H9 (cell line): ENCODE measurements at regions not wholly inside any gene's neighbourhood (a gene's known extent, or its start where the extent isn't known, plus 50 kb on each side); places are given as distances from the start of the nearest gene placed in this dataset.

Source experiments
- DNase-seq: peaks from one replicate; pipeline ENCODE4 v3.0.0-alpha.2; 2017
- H2AFZ ChIP-seq: one replicate; pipeline ENCODE4 v1.6.1; 2013; ENCODE audit warnings: mild to moderate bottlenecking, low read length, control low read depth, moderate library complexity
- H2AK5ac ChIP-seq: 2 replicates; pipeline ENCODE4 v1.6.1; 2013; ENCODE audit warnings: low read length, control low read depth, mixed read lengths; ENCODE audit not compliant: insufficient read length
- H2BK120ac ChIP-seq: one replicate; pipeline ENCODE4 v1.6.1; 2013; ENCODE audit warnings: low read depth, mild to moderate bottlenecking, low read length, control low read depth, inconsistent platforms; ENCODE audit not compliant: poor library complexity, severe bottlenecking
- H2BK12ac ChIP-seq: 2 replicates; pipeline ENCODE4 v1.6.1; 2013; ENCODE audit warnings: low read length, control low read depth, mixed read lengths, low read depth; ENCODE audit not compliant: insufficient read length
- H2BK15ac ChIP-seq: 2 replicates; pipeline ENCODE4 v1.6.1; 2013; ENCODE audit warnings: low read depth, low read length, control low read depth
- H2BK20ac ChIP-seq: one replicate; pipeline ENCODE4 v1.6.1; 2013; ENCODE audit warnings: low read depth, mild to moderate bottlenecking, low read length, control low read depth, inconsistent platforms; ENCODE audit not compliant: poor library complexity, severe bottlenecking
- H2BK5ac ChIP-seq: 2 replicates; pipeline ENCODE4 v1.6.1; 2013; ENCODE audit warnings: low read length, control low read depth, mixed read lengths; ENCODE audit not compliant: insufficient read length
- H3K14ac ChIP-seq: 2 replicates; pipeline ENCODE4 v1.6.1; 2013; ENCODE audit warnings: low read length, control low read depth; ENCODE audit not compliant: insufficient read depth
- H3K18ac ChIP-seq: 2 replicates; pipeline ENCODE4 v1.6.1; 2013; ENCODE audit warnings: low read depth, mild to moderate bottlenecking, mixed read lengths, low read length, control low read depth; ENCODE audit not compliant: insufficient read length
- H3K23ac ChIP-seq: 2 replicates; pipeline ENCODE4 v1.6.1; 2013; ENCODE audit warnings: low read length, control low read depth, mixed read lengths, low read depth; ENCODE audit not compliant: insufficient read length
- H3K23me2 ChIP-seq: 2 replicates; pipeline ENCODE4 v1.6.1; 2013; ENCODE audit warnings: low read depth, mild to moderate bottlenecking, mixed read lengths, low read length, control low read depth; ENCODE audit not compliant: insufficient read length, poor library complexity, severe bottlenecking
- H3K27ac ChIP-seq: 2 replicates; pipeline ENCODE4 v1.5.1; 2013; ENCODE audit warnings: low read length, control low read depth, mixed read lengths, low read depth; ENCODE audit not compliant: insufficient read length
- H3K27me3 ChIP-seq: 2 replicates; pipeline ENCODE4 v1.6.1; 2013; ENCODE audit warnings: low read length, control low read depth, inconsistent platforms; ENCODE audit not compliant: insufficient read depth
- H3K4ac ChIP-seq: 2 replicates; pipeline ENCODE4 v1.6.1; 2013; ENCODE audit warnings: low read depth, mild to moderate bottlenecking, control low read depth, inconsistent platforms, low read length, moderate library complexity
- H3K4me1 ChIP-seq: 2 replicates; pipeline ENCODE4 v1.6.1; 2013; ENCODE audit warnings: low read length, control low read depth, inconsistent platforms; ENCODE audit not compliant: insufficient read depth
- H3K4me2 ChIP-seq: 2 replicates; pipeline ENCODE4 v1.6.1; 2013; ENCODE audit warnings: low read length, control low read depth, mixed read lengths; ENCODE audit not compliant: insufficient read length, insufficient read depth
- H3K56ac ChIP-seq: 2 replicates; pipeline ENCODE4 v1.6.1; 2013; ENCODE audit warnings: low read depth, mild to moderate bottlenecking, mixed read lengths, low read length, control low read depth; ENCODE audit not compliant: insufficient read length
- H3K79me1 ChIP-seq: 2 replicates; pipeline ENCODE4 v1.6.1; 2013; ENCODE audit warnings: low read depth, mild to moderate bottlenecking, moderate library complexity, low read length, control low read depth, inconsistent platforms; ENCODE audit not compliant: insufficient read depth, poor library complexity, severe bottlenecking
- H3K79me2 ChIP-seq: 2 replicates; pipeline ENCODE4 v1.6.1; 2013; ENCODE audit warnings: low read length, control low read depth, inconsistent platforms; ENCODE audit not compliant: insufficient read depth
- H3K9ac ChIP-seq: 2 replicates; pipeline ENCODE4 v1.6.1; 2013; ENCODE audit warnings: low read length, control low read depth, mixed read lengths; ENCODE audit not compliant: insufficient read length; ENCODE audit errors: extremely low read depth
- H3K9me3 ChIP-seq: one replicate; pipeline ENCODE4 v1.6.1; 2013; ENCODE audit warnings: low read depth, low read length, inconsistent platforms; ENCODE audit not compliant: control insufficient read depth
- H3T11ph ChIP-seq: one replicate; pipeline ENCODE4 v1.6.1; 2013; ENCODE audit warnings: mild to moderate bottlenecking, low read length, control low read depth, inconsistent platforms
- H4K20me1 ChIP-seq: one replicate; pipeline ENCODE4 v1.6.1; 2013; ENCODE audit not compliant: control insufficient read depth, insufficient read length, insufficient read depth
- H4K5ac ChIP-seq: 2 replicates; pipeline ENCODE4 v1.6.1; 2013; ENCODE audit warnings: low read depth, mild to moderate bottlenecking, mixed read lengths, low read length, control low read depth; ENCODE audit not compliant: insufficient read length
- H4K8ac ChIP-seq: replicated peaks from 2 replicates; pipeline ENCODE4 v1.6.1; 2013; ENCODE audit warnings: low read length, control low read depth, mixed read lengths, low read depth; ENCODE audit not compliant: insufficient read length
- H4K91ac ChIP-seq: 2 replicates; pipeline ENCODE4 v1.6.1; 2013; ENCODE audit warnings: low read depth, mild to moderate bottlenecking, moderate library complexity, mixed read lengths, low read length, control low read depth; ENCODE audit not compliant: insufficient read length
- H3K27ac Mint-ChIP-seq, 3 experiments: 2 replicates in 2 of 3; 3 replicates in 1 of 3; pipeline ENCODE4 v1.8.0; 2020 to 2021; ENCODE audit warnings: mixed read lengths in 3 of 3, mild to moderate bottlenecking in 1 of 3, moderate library complexity in 1 of 3
- H3K27me3 Mint-ChIP-seq: 2 replicates; pipeline ENCODE4 v1.8.0; 2021; ENCODE audit warnings: low read depth, mild to moderate bottlenecking, moderate library complexity, mixed read lengths
- H3K36me3 Mint-ChIP-seq, 3 experiments: 2 replicates in 2 of 3; 3 replicates in 1 of 3; pipeline ENCODE4 v1.8.0; 2020 to 2021; ENCODE audit warnings: low read depth in 3 of 3, mixed read lengths in 3 of 3; ENCODE audit not compliant: insufficient read depth in 1 of 3
- H3K4me1 Mint-ChIP-seq, 2 experiments: 2 replicates each; pipeline ENCODE4 v1.8.0; 2020; ENCODE audit warnings: mixed read lengths in 2 of 2
- H3K4me3 Mint-ChIP-seq, 2 experiments: 2 replicates in 1 of 2; 3 replicates in 1 of 2; pipeline ENCODE4 v1.8.0; 2020 to 2021; ENCODE audit warnings: mild to moderate bottlenecking in 2 of 2, mixed read lengths in 2 of 2, moderate library complexity in 1 of 2
- H3K9me3 Mint-ChIP-seq, 2 experiments: 2 replicates in 1 of 2; 3 replicates in 1 of 2; pipeline ENCODE4 v1.8.0; 2020; ENCODE audit warnings: mild to moderate bottlenecking in 2 of 2, mixed read lengths in 2 of 2, moderate library complexity in 1 of 2
- WGBS: extraction: QIAGEN DNeasy Blood & Tissue Kit; methylation state at CpG from one replicate; pipeline ENCODE4 v1.1.7; 2013; ENCODE audit warnings: missing lambda C conversion rate, low lambda C conversion rate, mixed read lengths; ENCODE audit not compliant: insufficient read length; ENCODE audit errors: extremely low coverage; 5-methylcytosine and 5-hydroxymethylcytosine counted together
- TF ChIP-seq, protein P1 (sequence below): fragments of 200-600 bp; sonication (generic); conservative IDR thresholded peaks from 3 replicates; pipeline ENCODE4 v1.8.0; 2021; ENCODE audit warnings: antibody characterized with exemption, mild to moderate bottlenecking

DNA sequence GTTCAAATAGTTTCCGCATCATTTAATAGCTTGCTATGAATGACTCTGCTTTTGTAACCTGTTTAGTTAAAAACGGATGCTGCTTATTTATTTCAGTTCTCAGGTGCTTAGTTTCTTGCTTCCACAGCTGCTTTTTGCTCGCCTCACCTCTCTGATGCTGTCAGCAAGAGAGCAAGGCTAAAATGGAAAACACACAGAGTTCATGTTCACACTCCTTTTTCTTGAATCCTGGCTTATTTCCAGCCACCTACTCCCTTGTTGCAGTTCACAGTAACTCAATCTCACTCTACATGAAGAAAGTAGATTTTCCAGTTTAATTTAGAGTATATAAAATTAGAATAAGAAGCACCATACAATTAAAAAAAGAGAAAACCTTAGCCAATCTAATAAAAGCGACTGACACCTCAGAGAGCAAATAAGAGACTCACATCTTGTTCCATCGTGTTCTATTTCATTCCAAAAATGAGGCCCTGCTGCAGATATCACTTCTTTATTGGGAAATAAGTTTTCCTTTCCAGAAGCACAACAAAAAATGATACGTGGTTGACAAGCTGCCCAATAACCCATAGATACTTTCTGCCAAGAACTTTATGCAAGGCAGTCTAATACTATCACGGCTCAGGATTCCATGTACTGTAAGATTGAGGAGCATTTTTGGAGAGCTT is 326.1 kb upstream of the SLITRK1 start:
- no peak overlapping the region for H3K18ac ChIP-seq
- no peak overlapping the region for H4K5ac ChIP-seq
- H3K4me2 ChIP-seq: no peak overlapping the region
- no peaks in the 10 kb centered on the region; a peak in 1 of 7 replicates for H3K36me3 Mint-ChIP-seq
- H3K4me3 Mint-ChIP-seq: no peak overlapping the region
- no peaks in the 10 kb centered on the region for H3K23me2 ChIP-seq
- no peak overlapping the region for H2BK15ac ChIP-seq
- H3K14ac ChIP-seq: no peak overlapping the region
- no peaks in the 10 kb centered on the region for H3K79me2 ChIP-seq
- no peak overlapping the region for H2AK5ac ChIP-seq
- no peaks in the 10 kb centered on the region for H3K27me3 ChIP-seq
- H4K20me1 ChIP-seq: no peaks in the 10 kb centered on the region
- no peak overlapping the region for H4K91ac ChIP-seq
- no peak for DNase-seq
- H3K23ac ChIP-seq: no peak overlapping the region
- no peak overlapping the region for H2BK5ac ChIP-seq
- no peak overlapping the region for H3T11ph ChIP-seq
- H3K79me1 ChIP-seq: no peaks in the 10 kb centered on the region
- no peak overlapping the region for H3K56ac ChIP-seq
- no peaks in the 10 kb centered on the region for H3K9me3 ChIP-seq
- no peak overlapping the region for H3K4ac ChIP-seq
- no peaks in the 10 kb centered on the region for H3K9me3 Mint-ChIP-seq
- H2BK20ac ChIP-seq: no peak overlapping the region
- no peak overlapping the region for H3K27ac Mint-ChIP-seq
- no peaks in the 10 kb centered on the region; the same call in 1 of the 2 replicates for H3K4me1 ChIP-seq
- H3K27me3 Mint-ChIP-seq: no peaks in the 10 kb centered on the region
- H3K9ac ChIP-seq: no peak overlapping the region
- H2AFZ ChIP-seq: no peak overlapping the region
- TF ChIP-seq, protein P1, sequence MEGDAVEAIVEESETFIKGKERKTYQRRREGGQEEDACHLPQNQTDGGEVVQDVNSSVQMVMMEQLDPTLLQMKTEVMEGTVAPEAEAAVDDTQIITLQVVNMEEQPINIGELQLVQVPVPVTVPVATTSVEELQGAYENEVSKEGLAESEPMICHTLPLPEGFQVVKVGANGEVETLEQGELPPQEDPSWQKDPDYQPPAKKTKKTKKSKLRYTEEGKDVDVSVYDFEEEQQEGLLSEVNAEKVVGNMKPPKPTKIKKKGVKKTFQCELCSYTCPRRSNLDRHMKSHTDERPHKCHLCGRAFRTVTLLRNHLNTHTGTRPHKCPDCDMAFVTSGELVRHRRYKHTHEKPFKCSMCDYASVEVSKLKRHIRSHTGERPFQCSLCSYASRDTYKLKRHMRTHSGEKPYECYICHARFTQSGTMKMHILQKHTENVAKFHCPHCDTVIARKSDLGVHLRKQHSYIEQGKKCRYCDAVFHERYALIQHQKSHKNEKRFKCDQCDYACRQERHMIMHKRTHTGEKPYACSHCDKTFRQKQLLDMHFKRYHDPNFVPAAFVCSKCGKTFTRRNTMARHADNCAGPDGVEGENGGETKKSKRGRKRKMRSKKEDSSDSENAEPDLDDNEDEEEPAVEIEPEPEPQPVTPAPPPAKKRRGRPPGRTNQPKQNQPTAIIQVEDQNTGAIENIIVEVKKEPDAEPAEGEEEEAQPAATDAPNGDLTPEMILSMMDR: no peak
- H3K27ac ChIP-seq: no peak overlapping the region
- no CpG with 5 or more reads among the region's 7 CpGs for WGBS
- no peak overlapping the region for H2BK120ac ChIP-seq
- no peak overlapping the region for H4K8ac ChIP-seq
- no peak overlapping the region for H2BK12ac ChIP-seq
- no peaks in the 10 kb centered on the region for H3K4me1 Mint-ChIP-seq
